ENCODE measurements at regions not wholly inside any gene's neighbourhood (a gene's known extent, or its start where the extent isn't known, plus 50 kb on each side); places are given as distances from the start of the nearest gene placed in this dataset.
"Not testable (repeated sequence)": the region's sequence is repeated elsewhere in the genome, so short reads cannot be mapped to it uniquely, and the experiment has no call there.

DNA sequence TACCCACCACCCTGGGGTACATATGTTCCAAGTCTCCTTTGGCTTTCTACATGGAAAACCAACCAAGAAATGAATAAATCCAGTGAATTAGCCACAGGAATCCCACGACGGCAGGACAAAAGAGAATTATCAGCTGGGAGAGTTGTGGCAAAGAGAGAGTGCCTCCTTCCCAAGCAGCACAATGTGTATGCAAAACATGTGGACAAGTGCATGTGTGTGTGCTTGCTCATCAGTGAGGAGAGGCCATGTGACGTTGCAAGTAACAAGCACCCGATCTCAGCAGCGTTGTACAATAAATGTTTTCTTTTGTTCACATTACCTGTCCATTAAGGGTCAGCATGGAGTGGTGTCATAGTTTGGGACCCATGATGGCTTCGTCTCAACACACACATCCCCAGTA, 50.0 kb upstream of the EMX2 start:
- DNase-seq (ENCODE audit: low read depth), result no peak

- DNase-seq (ENCODE audit: low read depth), result no peak
Observed at GRCh38 chr10:117488004-117488403, 54.5 kb upstream of the EMX2 start.

DNA sequence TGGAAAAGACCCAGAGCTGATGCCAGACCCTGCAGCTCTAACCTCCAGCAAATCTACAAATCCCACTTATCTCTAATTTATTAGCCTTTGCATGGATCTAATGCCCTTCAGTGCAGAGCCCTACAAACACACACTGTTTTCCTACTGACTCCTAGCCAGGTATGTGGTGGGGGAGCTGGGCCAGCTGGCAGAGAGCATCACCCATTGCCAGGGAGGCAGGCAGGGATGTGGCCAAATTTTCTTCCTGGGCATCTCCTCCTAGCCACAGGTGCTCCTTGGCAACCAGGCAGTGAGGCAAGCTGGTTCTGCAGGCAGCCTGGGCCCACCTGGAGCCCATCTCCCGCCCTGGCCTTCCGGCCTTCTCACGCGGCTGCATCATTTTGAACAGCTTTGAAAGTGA, 55.9 kb upstream of the EMX2 start:
- DNase-seq (ENCODE audit: low read depth), result no peak

DNA sequence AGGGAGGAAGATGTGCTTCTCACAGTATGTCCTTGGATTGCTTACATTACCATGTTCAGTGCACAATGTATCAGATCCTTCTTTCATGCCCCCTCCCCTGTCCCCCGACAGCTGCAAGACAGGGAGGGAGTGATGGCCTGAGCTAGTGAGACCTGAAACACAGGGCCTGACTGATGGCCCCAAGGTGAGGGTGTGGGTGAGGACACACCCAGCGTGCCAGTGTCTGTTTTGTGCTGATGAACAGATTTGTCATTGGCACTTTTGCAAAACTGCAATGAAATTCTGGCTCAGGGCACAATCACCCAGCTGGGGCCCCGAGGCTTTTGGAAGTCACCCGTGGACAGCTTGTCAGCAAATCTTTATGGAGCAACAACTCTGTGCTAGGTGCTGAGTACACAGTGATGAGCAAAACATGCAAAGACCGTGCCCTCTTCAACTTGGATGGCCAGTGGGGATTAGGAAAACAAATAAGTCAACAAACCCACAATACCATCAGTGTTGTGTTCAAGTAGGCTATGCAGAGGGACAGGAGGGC, 59.4 kb upstream of the EMX2 start:
- no peak for DNase-seq (ENCODE audit: low read depth)

DNA sequence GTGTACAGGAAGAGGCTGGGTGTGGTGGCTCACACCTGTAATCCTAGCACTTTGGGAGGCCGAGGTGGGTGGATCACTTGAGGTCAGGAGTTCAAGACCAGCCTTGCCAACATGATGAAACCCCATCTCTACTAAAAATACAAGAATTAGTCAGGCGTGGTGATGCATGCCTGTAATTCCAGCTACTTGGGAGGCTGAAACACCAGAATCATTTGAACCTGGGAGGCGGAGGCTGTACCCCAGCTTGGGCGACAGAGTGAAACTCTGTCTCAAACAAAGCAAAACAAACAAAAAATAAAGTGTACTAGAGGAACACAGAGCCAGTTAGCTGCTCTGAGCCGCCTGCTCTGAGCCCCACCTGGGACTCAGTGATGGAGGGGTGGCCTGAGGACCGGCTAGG, 61.5 kb upstream of the EMX2 start:
- not testable (repeated sequence) for DNase-seq (ENCODE audit: low read depth)

GRCh38 chr10:117480097-117480496, 62.4 kb upstream of the EMX2 start:
- DNase-seq (ENCODE audit: low read depth), result no peak

DNA sequence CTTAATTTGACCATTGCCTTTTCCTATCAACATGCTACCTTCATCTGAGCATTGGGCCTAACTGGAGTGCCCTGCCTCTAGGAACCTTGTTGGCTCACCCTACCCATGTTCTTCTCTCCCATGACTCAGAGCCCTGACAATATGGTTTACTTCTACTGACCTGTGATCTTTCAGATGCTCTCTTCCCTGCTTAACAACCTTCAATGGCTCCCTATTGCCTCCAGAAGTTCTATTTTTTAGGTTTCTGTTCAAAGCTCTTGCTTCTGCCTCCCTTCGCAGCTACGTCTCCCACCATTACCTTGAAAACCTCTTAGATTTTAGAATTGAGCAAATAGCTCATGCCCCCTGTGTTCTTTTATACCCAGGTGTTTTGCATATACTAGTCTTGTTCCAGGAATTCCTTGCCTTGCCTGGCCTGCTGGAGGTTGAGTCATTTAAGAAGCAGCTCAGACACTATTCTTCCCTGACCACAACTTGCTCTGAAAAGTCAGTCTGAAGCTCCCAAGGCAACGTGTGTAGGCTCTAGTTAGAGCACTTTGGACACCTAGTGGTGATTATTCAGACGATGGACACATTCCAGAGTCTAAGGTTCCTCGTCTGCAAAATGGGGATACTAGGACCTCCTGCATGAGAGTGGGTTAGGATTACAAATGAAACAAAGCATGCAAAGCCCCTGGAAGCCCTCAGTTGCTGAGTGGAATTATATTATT, 64.4 kb upstream of the EMX2 start:
- no peak for DNase-seq (ENCODE audit: low read depth)

DNA sequence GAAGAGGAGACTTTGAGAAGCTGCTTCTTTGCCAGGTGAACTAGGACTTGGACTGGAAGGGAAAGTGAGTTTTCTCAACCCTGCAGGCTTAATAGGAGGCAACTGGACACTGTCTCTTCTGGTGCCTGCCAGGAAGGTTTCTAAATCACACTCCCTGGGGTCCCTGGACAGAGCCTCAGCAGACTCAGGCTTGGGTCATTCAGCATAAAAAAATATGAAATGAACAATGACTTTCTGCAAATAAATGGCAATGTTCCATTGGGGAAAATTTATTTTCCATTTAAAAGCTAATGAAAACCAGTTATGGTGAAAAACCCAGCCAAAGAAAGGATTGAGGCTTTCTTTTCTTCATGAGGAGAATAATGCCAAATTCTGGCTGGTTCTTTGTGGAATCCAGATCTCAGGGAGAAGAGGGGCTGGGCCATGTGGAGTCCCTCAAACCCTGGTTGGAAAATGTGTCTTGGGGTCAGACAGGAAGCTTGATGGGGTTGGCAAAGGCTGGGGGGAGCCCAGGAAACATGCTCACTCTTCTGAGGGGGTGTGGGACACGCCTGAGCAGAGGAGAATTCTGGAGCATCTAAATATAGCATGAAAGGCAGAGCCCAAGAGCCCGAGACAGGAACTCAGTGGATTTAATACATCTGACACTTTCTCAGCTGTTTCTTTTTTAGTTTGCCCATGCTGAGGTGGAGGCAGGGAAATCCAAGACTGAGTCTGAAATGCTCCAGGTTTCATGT, 65.2 kb upstream of the EMX2 start:
- DNase-seq (ENCODE audit: low read depth), result no peak

DNA sequence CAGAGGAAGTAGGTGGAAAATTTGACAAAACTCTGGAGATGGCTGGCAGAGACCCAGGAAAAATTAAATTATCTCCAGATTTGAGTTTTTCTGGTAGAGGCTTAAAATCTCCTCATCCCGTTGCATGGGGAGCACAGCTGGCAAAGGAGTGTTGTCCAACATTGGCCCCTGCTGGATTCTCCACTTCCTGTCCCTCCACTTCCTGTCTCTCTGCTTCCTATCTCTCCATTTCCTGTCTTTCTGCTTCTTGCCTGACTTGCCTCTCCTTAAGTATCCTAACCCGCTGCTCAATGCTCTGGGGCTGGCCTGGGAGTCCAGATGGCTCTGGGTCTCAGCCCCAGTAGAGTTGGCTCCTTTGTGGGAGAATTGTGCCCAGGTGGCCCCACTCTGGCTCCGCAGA, 65.8 kb upstream of the EMX2 start:
- no peak for DNase-seq (ENCODE audit: low read depth)

- no peak for DNase-seq (ENCODE audit: low read depth)
Observed at GRCh38 chr10:117476281-117476680, 66.3 kb upstream of the EMX2 start.

- DNase-seq (ENCODE audit: low read depth), result no peak
Observed at GRCh38 chr10:117472872-117473271, 69.7 kb upstream of the EMX2 start.

GRCh38 chr10:117471344-117471874, 71.1 kb upstream of the EMX2 start:
- DNase-seq (ENCODE audit: low read depth), result no peak

DNA sequence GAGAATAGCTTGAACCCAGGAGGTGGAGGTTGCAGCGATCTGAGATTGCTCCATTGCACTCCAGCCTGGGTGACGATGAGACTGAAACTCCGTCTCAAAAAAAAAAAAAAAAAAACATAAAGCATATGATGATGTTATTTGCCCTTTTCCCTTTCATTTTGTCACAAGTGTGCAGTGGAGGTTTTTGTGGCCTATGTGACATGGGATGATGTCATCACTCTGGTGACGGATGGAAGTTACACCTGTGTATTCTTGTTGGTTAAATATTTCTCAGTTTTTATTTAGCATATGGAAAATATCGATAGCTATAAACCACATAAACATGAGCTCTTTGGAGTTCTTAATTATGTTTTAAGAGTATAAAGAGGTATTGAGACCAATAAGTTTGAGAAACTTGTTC, 71.8 kb upstream of the EMX2 start:
- no peak for DNase-seq (ENCODE audit: low read depth)

- no peak for DNase-seq (ENCODE audit: low read depth)
Observed at GRCh38 chr10:117468665-117469064, 73.9 kb upstream of the EMX2 start.

GRCh38 chr10:117464176-117464575, 78.4 kb upstream of the EMX2 start:
- DNase-seq (ENCODE audit: low read depth), result no peak

- DNase-seq (ENCODE audit: low read depth), result no peak
Observed at GRCh38 chr10:117463545-117463920, 79.0 kb upstream of the EMX2 start.

- DNase-seq (ENCODE audit: low read depth), result no peak
Observed at GRCh38 chr10:117462816-117463544, 79.6 kb upstream of the EMX2 start.

DNA sequence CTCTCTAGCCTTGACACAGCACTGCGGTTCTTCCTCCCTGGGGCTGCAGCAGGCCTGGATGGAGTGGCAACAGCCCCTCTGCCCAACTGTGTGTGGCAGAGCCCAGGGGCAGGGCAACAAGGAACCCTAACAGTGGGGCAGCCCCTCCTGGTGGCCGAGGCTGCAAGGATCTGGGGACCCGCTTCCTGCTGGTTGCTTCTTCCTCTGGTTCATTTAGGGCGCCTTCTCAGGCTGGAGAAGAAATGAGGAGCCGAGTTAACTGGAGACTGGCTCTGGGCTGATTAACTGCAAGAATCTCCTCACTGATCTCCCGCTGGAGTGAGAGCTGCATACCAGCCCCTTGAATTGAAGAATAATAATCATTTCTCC, 80.1 kb upstream of the EMX2 start:
- no peak for DNase-seq (ENCODE audit: low read depth)

GRCh38 chr10:117461766-117462423, 80.7 kb upstream of the EMX2 start:
- peak; percentile 30 for DNase-seq (ENCODE audit: low read depth)

DNA sequence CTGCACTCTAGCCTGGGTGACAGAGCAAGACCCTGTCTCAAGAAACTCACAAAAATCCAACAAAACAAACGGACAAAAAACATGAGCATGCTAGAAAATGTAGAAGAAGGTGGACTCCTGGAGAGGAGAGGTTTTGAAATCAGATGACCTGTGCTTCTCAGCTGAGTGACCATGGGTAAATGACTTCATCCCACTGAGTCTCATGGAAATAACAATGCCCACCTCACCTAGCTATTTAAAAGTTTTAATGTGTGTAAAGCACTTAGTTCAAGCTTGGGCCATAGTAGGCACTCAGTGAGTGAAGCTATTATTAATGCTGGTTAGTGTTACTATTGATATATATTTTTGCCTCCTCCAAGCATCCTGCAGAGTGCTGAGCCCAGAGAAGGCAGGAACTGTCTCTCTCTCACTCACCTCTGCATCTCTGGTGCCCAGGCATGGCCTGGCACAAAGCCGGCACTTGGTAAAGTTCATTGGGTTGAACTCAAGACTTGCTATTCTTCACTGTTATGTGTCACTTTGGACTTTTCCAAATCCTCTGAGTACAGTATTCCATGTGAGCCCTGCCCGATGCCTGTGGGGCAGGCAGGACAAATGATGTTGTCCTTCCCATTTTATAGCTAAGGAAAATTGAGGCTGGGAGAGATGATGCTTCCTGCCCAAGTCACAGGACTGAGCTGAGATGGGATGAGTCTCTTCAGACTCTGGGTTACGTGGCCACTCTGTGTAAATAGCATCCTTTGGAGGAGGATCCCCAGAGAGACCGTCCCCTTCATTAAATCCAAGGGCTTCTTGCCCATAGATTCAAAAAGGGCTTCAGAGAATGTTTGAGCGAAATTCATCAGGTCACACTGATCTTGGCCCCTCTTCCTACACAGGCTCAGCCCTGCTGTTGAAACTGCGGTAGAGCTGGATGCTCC, 81.4 kb upstream of the EMX2 start:
- DNase-seq (ENCODE audit: low read depth), result no peak

GRCh38 chr10:117458571-117458970, 83.3 kb upstream of the PDZD8 start:
- no peak for DNase-seq (ENCODE audit: low read depth)
